ENCODE measurements at regions not wholly inside any gene's neighbourhood (a gene's known extent, or its start where the extent isn't known, plus 50 kb on each side); places are given as distances from the start of the nearest gene placed in this dataset.

DNA sequence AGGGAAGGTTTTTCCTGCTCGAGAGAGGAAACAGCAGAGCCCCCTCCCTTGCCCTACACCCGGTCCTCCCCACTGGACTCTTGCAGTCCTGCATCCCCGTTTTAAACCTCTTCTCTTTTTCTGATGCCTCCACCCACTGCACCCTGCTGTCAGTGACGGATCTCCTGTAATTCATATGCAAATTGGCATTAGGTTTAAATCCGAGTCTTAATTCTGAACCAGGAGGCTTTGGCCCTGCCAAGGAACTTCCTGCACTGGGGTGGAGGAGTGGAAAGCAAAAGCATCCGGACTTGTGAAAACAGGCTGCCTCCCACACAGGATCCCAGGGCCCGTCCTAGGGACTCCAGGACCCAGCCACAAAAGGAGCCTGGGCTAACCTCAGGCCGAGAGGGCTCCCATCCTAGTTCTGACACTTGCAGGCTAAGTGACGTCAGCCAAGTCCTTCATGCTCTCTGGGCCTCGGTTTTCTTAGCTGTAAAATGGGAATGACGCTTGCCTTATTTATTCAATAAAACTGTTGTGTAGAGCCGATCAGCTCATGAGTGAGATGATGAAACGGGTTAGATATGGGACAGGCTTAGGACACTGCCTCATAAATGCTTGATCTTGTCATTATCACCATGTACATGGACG is 613.3 kb downstream of the AJAP1 start:
- Mint-ChIP-seq H3K27me3 (peaks cover 3% of the 10 kb centered on the region), H3K4me1 (no peaks in the 10 kb centered on the region), H3K36me3 (peaks cover 2% of the 10 kb centered on the region), H3K27ac (no peak overlapping the region), H3K9me3 (no peaks in the 10 kb centered on the region), H3K4me3 (no peak overlapping the region)
- DNase-seq = no peak

DNA sequence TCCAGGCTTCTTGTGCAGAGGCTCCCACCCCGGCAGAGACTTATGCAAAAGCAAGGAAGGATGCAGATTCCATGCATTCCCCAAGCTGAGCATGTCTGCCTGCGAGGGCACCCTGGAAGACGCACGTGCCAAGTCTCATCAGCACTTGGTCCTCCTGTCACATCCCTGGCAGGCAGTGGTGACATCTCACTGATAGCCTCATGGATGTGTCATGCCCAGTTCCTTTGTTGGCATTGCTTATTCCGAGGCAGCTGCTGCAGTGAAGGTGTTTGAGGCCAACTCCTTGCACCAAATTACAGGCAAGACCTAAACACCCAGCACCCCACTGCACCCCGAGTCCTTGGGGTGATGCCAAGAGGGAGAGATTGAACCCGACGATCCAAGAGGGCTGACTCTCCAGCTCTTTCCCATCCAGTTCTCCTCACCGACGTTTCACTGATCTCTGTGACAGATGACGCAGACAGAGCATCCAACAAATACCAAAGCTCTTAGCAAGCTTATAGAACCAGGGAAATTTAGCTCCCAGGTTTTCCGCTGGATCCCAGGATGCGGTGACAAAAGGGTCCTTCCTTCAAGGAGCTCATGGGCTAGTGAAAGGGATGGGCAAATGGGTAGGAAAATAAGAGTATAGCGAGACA is 611.1 kb downstream of the AJAP1 start:
- DNase-seq = no peak
- Mint-ChIP-seq H3K9me3 (peaks cover under 1% of the 10 kb centered on the region), H3K36me3 (peaks cover 2% of the 10 kb centered on the region), H3K4me3 (no peak overlapping the region), H3K4me1 (no peaks in the 10 kb centered on the region), H3K27ac (no peak overlapping the region), H3K27me3 (peaks cover 3% of the 10 kb centered on the region)

DNA sequence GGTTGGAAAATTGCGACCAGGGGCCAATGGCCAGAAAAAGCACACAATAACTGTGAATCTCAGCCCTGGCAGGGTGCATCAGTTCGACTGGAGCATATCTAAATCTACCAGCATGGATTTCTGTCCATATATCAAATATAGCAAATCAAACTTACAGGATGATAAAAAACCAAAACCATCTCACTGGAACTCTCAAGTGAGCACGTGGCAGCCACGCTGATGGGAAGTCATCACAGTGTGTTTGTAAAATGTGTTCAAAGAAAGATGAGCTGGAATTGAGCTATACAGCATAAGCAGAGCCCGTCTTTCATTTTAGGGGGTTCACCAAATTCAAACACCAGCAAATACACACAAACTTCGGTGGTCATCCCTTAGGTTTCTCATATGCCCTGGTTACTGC is 610.1 kb downstream of the AJAP1 start:
- peaks cover 5% of the 10 kb centered on the region for H3K9me3 Mint-ChIP-seq
- peaks cover 4% of the 10 kb centered on the region for H3K36me3 Mint-ChIP-seq
- H3K27me3 Mint-ChIP-seq = peaks cover 3% of the 10 kb centered on the region
- H3K4me3 Mint-ChIP-seq = no peak overlapping the region
- no peak for DNase-seq
- H3K27ac Mint-ChIP-seq = no peak overlapping the region
- no peaks in the 10 kb centered on the region for H3K4me1 Mint-ChIP-seq

DNA sequence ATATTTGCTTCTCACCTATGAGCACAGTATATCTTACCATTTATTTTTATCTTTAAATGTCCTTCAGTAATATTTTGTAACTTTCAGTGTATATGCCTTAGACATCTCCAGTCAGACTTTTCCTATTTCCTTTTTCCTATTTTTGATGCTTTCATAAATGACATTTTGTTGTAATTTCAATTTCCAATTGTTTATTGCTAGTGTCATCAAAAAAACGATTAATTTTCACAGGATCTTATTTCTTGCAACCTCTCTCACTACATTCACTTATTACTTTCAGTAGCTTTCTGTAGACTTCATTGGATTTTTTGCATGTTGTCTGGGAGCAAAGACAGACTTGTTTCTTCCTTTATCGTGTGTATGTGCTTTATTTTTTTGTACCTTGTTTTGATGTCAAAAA is 602.4 kb downstream of the AJAP1 start:
- H3K27me3 Mint-ChIP-seq = no peaks in the 10 kb centered on the region
- peaks cover 6% of the 10 kb centered on the region for H3K36me3 Mint-ChIP-seq
- no peak overlapping the region for H3K4me3 Mint-ChIP-seq
- H3K27ac Mint-ChIP-seq = no peak overlapping the region
- DNase-seq = no peak
- no peaks in the 10 kb centered on the region for H3K4me1 Mint-ChIP-seq
- peaks cover 14% of the 10 kb centered on the region for H3K9me3 Mint-ChIP-seq

DNA sequence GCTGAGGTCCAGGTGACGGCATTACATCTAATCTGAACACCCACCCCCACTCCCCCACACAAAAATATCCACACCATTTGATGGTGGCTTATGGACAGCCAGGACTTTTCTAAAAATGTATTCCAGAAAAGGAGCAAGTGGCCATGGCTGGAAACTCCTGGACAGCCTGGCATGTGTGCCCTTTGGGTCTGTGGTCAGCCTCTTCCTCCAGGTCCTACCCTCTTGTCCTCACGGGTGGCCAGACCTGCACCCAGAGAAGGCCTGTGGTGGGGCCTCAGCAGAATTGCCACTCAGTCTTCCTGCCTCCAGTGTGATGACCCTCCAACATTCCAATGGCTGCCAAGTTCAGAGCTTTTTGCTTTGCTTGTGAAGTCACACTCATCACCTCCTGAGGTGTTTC is 600.6 kb downstream of the AJAP1 start:
- peaks cover 6% of the 10 kb centered on the region for H3K36me3 Mint-ChIP-seq
- H3K4me1 Mint-ChIP-seq = no peaks in the 10 kb centered on the region
- no peak overlapping the region for H3K27ac Mint-ChIP-seq
- H3K4me3 Mint-ChIP-seq = no peak overlapping the region
- DNase-seq = no peak
- no peaks in the 10 kb centered on the region for H3K27me3 Mint-ChIP-seq
- peaks cover 16% of the 10 kb centered on the region for H3K9me3 Mint-ChIP-seq

DNA sequence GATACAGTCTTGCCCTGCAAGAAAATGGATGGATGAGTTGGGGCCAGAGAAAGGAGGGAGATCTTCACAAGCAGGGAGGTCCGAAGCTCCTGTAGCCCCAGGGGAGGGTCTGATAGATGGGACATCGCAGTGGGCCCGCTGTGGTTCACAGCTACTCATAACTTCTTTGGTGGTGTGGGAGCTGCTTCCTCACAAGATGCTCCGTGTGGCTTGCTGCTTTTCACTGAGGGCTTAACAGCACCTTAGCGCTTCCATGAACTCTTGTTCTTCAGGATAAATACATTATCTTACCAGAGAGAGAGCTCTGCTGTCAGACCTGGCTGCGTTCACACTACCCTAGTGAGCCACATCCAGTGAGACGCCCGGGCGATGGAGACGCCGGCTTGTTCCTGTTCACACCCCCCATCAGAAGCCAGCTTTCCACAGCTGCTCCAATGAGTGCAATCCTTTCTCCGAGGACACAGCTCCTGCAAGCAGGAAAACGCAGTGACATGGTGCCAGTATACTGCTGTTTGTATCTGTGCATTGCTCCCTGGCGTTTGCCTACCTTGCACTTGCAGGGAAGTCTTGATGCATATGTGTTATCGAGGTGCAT is 599.8 kb downstream of the AJAP1 start:
- Mint-ChIP-seq H3K27ac (no peak overlapping the region), H3K4me3 (no peak overlapping the region), H3K27me3 (no peaks in the 10 kb centered on the region), H3K4me1 (no peaks in the 10 kb centered on the region), H3K9me3 (peaks cover 11% of the 10 kb centered on the region), H3K36me3 (peaks cover 2% of the 10 kb centered on the region)
- no peak for DNase-seq

DNA sequence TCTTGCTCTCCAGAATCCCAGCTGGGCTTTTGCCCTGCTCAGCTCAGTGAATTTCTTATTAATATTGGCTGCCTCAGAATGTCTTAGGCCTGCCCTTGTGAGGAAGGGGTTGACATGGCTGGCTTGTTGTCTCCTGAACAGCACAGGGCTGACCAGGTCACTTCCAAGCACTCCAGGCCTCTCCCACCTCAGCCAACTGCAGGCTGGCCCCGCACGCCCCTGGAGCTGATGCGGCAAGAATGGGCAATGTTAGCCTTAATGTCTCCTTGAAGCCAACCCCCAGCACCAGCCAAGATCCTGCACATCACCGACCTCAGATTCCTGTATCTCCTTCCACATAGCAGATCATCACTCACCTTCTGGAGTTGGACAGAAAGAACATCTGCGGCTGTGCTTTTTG is 598.6 kb downstream of the AJAP1 start:
- peaks cover 3% of the 10 kb centered on the region for H3K36me3 Mint-ChIP-seq
- no peak for DNase-seq
- peaks cover 6% of the 10 kb centered on the region for H3K9me3 Mint-ChIP-seq
- no peaks in the 10 kb centered on the region for H3K4me1 Mint-ChIP-seq
- no peak overlapping the region for H3K27ac Mint-ChIP-seq
- no peak overlapping the region for H3K4me3 Mint-ChIP-seq
- H3K27me3 Mint-ChIP-seq = no peaks in the 10 kb centered on the region

DNA sequence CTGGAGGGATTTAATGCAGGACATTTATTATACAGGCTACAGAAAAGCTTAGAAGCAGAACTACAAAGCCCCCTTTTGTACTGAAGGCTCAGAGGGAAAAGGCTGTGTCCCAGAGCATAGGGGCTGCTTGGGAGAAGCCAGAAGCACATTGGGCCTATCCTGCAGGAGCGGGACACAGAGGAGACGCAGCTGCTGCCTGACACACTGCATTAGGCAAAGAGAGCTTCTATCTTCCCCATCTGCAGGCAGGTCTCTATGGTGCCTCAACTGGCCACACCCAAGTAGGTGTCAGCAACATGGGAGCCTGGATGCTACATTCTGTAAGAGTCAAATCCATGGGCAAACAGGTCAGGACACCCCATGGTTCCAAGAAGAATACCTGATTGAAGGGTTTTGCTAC is 595.9 kb downstream of the AJAP1 start:
- Mint-ChIP-seq H3K27ac (no peak overlapping the region), H3K9me3 (peaks cover 6% of the 10 kb centered on the region), H3K4me1 (no peaks in the 10 kb centered on the region), H3K36me3 (peaks cover 3% of the 10 kb centered on the region), H3K27me3 (peaks cover 4% of the 10 kb centered on the region), H3K4me3 (no peak overlapping the region)
- no peak for DNase-seq

DNA sequence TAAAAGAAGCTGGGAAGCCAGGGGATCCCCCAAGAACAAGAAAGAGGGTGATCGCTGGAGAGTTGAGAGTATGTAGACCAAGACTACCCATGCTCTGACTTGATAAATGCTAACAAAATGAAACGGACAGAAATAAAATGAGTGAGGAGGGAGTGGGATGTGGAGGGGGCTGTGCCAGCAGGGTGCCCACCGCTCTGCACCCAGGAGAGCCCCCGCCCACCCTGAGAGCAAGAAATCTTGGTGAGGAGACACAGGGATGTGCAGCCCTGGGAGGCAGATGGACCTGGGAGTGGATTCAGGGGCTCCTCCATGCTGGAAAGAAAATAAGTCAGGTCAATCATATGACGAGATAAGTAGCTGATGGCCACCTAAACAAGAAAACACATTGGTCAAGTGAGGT is 590.9 kb downstream of the AJAP1 start:
- Mint-ChIP-seq H3K36me3 (peaks cover 3% of the 10 kb centered on the region), H3K27me3 (peaks cover 4% of the 10 kb centered on the region)
- no peak for DNase-seq

DNA sequence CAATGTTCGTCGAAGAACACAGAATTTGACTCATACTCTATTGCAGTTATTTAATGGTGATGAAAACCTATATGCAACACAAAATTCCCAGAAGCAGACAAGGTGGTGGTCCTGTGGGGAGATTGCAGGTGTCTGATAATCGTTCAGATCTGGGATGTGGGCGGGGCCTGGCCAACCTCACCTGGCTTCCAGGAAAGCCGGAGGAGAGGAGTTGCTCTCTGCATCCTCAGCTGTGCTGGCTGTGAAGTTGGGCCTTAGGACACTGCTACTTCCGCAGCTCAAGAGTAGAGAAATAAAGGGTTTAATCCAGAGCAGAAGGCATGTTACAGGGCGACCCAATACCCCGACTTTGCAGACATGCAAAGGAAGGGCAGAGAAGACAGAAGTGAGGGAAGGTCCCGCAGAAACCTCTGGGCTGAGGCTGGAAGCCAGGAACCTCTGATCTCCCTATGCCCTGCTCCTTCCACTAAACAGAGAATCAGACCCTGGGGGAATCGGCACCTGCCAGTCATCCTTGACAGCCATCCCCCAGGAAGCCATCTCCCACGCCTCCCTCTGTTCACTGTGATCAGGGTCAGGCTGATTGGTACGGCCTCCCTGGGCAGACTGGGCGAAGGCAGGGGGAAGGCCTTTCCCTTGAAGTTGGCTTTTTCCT is 590.3 kb downstream of the AJAP1 start:
- Mint-ChIP-seq H3K36me3 (peaks cover 3% of the 10 kb centered on the region), H3K9me3 (peaks cover 2% of the 10 kb centered on the region), H3K27me3 (peaks cover 4% of the 10 kb centered on the region), H3K27ac (no peak overlapping the region), H3K4me1 (no peaks in the 10 kb centered on the region), H3K4me3 (no peak overlapping the region)
- DNase-seq = no peak

More for the DNA sequence above, 590.9 kb downstream of the AJAP1 start:
- H3K4me1 Mint-ChIP-seq = no peaks in the 10 kb centered on the region
- no peak overlapping the region for H3K27ac Mint-ChIP-seq
- no peak overlapping the region for H3K4me3 Mint-ChIP-seq
- H3K9me3 Mint-ChIP-seq = peaks cover 2% of the 10 kb centered on the region

DNA sequence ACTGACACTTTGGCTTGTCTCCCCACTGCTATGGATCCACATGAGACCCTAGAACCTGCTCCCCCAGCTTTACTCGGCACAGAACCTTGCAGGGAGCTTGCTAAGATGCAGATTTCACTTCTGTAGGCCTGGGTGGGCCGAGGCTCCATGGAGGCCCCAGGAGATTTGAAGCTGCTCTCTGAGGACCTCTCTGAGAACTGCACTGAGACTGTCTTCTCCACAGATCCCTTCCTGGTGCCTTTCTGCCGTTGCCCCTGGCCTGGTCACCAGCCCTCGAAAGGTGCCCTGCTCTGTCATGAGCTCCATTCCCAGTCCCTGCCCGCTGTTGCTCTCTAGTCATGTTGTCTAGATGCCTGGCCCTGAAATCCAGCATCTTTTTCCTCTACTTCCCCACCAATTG is 588.4 kb downstream of the AJAP1 start:
- Mint-ChIP-seq H3K27ac (no peak overlapping the region), H3K27me3 (peaks cover 4% of the 10 kb centered on the region), H3K4me1 (no peaks in the 10 kb centered on the region), H3K36me3 (no peaks in the 10 kb centered on the region), H3K4me3 (no peak overlapping the region), H3K9me3 (no peaks in the 10 kb centered on the region)
- no peak for DNase-seq

DNA sequence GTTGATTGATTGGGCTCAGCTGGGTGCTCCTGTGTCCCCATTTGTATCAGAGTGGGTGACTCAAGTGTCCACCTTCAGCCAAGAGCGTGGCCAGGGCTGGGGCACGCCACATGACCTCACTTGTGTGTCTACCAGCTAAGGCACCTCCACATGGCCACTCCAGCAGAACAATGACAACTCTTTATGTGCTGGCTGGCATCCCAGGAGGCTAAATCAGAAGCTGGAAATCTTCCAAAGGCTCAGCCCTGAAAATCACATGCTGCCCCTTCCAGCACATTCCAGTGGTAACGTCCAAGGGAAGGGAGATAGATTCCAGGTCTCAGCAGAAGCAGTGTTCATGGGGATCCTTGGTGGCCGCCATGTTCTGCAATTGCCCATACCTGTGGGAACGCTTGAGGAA is 585.5 kb downstream of the AJAP1 start:
- Mint-ChIP-seq H3K27me3 (no peaks in the 10 kb centered on the region), H3K27ac (no peak overlapping the region), H3K4me3 (no peak overlapping the region), H3K9me3 (no peaks in the 10 kb centered on the region), H3K4me1 (peaks cover 5% of the 10 kb centered on the region), H3K36me3 (no peaks in the 10 kb centered on the region)
- no peak for DNase-seq

DNA sequence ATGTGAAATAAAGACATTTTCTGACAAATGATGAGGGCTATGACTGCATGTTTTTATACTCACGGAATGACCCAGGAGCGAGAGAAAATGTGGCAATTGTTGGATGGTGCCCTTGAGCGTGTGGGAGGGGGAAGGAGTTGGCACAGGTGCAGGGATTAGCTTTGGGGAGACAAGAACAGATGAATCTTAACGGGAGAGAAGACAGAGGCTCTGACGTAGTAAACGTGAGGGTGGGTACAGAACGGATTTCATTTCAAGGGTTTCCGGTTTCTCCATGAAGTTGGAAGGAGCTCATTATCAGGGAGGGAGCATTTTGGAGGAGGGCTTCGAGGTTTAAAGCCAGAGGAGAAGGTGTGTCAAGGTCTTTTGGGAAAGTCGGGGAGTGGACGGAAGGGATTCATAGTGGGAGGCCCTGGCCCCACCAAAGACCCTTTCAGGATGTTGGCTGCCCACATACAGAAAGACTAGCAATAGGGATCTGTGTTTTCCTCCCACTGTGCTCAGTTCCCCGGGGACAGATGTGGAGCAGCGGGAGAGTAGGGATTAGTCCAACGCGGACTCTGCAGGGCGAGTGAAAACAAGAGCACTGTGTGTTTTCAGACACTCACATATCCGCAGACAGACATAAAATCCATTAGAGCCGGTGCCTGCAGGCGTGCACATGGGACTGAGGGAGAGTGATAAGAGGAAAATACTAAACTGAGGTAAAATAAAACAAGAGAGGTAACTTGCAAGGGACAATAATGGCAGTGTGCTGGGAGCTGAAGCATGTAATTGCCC is 584.1 kb downstream of the AJAP1 start:
- no peak overlapping the region for H3K27ac Mint-ChIP-seq
- no peak overlapping the region for H3K4me3 Mint-ChIP-seq
- H3K4me1 Mint-ChIP-seq = peaks cover 5% of the 10 kb centered on the region
- H3K9me3 Mint-ChIP-seq = peaks cover 4% of the 10 kb centered on the region
- H3K27me3 Mint-ChIP-seq = no peaks in the 10 kb centered on the region
- DNase-seq = no peak
- H3K36me3 Mint-ChIP-seq = no peaks in the 10 kb centered on the region

DNA sequence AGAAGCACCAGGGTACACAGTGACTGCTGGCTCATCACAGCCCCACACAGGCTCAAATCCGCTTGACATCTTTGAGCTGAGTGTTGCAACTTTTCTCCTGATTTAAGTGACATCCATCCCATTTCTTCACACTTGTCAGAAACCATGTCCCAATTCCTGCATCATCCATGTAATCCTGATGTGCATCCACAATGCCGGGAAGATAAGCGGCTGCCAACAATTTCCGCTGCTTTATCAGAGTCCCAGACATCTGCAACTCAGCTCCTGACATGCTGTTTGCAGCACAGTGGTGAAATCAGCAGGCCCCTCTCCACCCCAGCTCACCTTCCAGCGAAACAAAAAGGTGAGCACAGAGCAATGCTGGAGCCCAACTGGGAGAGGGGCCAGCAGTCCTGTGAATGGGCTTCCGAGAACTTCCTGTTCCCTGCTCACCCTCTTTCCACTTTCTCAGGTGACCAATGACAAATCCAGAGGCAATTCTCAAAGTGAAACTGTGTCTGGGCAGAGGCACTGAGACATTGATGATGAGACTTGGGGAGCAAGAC is 581.0 kb downstream of the AJAP1 start:
- Mint-ChIP-seq H3K4me1 (peaks cover 5% of the 10 kb centered on the region), H3K27me3 (no peaks in the 10 kb centered on the region), H3K27ac (no peak overlapping the region), H3K4me3 (no peak overlapping the region), H3K9me3 (peaks cover 11% of the 10 kb centered on the region), H3K36me3 (no peaks in the 10 kb centered on the region)
- no peak for DNase-seq

DNA sequence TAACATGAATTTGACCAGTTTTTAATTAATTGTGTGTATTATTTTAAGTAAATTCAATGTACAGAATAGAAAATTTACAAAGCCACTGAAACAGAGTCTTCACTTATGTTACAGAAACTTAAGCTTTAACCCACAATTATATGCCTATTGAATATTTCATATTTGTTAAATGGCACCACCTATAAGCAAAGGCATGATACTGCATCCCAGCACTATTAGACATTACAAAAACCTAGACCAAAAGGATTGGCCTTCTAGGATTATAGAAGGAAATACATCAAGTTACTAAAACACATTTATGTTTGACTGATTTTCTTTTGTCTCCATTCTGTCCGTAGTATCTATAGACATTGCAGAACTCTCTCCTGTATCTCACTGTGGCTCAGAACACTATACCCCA is 578.1 kb downstream of the AJAP1 start:
- Mint-ChIP-seq H3K36me3 (no peaks in the 10 kb centered on the region), H3K4me3 (no peak overlapping the region), H3K27me3 (peaks cover 4% of the 10 kb centered on the region), H3K9me3 (peaks cover 11% of the 10 kb centered on the region), H3K27ac (no peak overlapping the region), H3K4me1 (peaks cover 5% of the 10 kb centered on the region)
- DNase-seq = no peak
